ENCODE measurements at regions not wholly inside any gene's neighbourhood (a gene's known extent, or its start where the extent isn't known, plus 50 kb on each side); places are given as distances from the start of the nearest gene placed in this dataset.
"Not testable (repeated sequence)": the region's sequence is repeated elsewhere in the genome, so short reads cannot be mapped to it uniquely, and the experiment has no call there.

DNA sequence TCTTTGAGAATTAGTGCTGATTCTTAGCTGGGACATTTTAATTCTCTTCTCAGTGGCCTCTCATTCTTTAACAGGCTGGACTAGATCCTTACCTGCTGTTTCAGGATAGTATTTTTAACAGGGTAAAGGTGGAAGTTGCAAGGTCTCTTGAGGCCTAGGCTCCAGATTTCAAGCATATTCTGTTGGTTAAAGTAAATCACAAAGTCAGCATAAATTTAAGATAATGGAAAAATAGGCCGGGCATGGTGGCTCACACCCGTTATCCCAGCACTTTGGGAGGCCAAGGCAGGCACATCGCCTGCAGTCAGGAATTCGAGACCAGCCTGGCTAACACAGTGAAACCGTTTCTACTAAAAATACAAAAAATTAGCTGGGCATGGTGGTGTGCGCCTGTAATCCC lies 1149.0 kb downstream of the EPHA7 start:
- Histone ChIP-seq H3K27ac (ENCODE audit: low read length) (no peak overlapping the region), H3K4me1 (ENCODE audit: control insufficient read depth, insufficient read depth, low read length) (no peaks in the 10 kb centered on the region), H3K27me3 (ENCODE audit: control insufficient read depth in 1 of 2, insufficient read depth in 2 of 2, low read length in 2 of 2) (no peaks in the 10 kb centered on the region), H3K9me3 (ENCODE audit: control insufficient read depth in 2 of 2, low read length in 2 of 2) (no peaks in the 10 kb centered on the region), H3K36me3 (ENCODE audit: control insufficient read depth in 2 of 2, insufficient read depth in 2 of 2, low read length in 2 of 2) (no peaks in the 10 kb centered on the region), H3K9ac (ENCODE audit: low read length in 2 of 2) (no peak overlapping the region), H3K4me3 (ENCODE audit: low read length in 2 of 2) (no peak overlapping the region)

DNA sequence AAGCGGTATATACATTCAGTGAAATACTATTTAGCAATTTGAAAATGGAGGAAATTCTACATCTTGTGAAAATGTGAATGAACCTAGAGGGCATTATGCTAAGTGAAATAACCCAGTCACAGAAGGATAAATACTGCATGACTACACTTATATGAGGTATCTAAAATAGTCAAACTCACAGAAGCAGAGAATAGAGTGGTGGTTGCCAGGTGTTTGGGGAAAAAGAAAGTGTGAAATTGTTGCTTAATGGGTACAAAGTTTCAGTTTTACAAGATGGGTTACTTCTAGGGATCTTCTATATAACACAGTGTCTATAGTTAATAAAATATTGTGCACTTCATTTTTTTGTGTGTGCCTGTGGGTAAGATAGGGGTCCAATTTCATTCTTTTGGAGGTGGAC lies 1152.0 kb downstream of the EPHA7 start:
- Histone ChIP-seq H3K27me3 (ENCODE audit: control insufficient read depth in 1 of 2, insufficient read depth in 2 of 2, low read length in 2 of 2) (no peaks in the 10 kb centered on the region), H3K9ac (ENCODE audit: low read length in 2 of 2) (no peak overlapping the region), H3K9me3 (ENCODE audit: control insufficient read depth in 2 of 2, low read length in 2 of 2) (no peaks in the 10 kb centered on the region), H3K27ac (ENCODE audit: low read length) (no peak overlapping the region), H3K36me3 (ENCODE audit: control insufficient read depth in 2 of 2, insufficient read depth in 2 of 2, low read length in 2 of 2) (no peaks in the 10 kb centered on the region), H3K4me3 (ENCODE audit: low read length in 2 of 2) (no peak overlapping the region), H3K4me1 (ENCODE audit: control insufficient read depth, insufficient read depth, low read length) (no peaks in the 10 kb centered on the region)

DNA sequence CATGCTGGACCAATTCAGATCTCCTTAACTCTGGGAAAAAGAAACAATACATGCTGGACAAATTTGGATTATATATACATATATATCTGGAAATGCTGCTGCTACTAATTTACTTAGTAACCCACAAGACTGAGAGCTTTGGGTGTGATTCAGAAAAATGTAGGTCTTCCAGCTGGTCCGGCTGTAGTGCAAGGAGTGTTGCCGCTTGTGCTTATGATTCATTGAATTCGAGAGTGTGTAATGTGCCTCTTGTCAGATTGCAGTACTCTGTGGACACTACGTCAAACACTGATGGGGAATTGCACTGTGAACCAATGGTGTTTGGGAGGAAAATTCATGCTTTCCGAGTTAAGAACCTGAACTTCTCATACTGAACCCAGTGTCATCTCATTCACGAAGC lies 1155.5 kb downstream of the EPHA7 start:
- no peak overlapping the region for H3K4me3 ChIP-seq (ENCODE audit: low read length in 2 of 2)
- H3K27me3 ChIP-seq (ENCODE audit: control insufficient read depth in 1 of 2, insufficient read depth in 2 of 2, low read length in 2 of 2) = no peaks in the 10 kb centered on the region
- no peaks in the 10 kb centered on the region for H3K4me1 ChIP-seq (ENCODE audit: control insufficient read depth, insufficient read depth, low read length)

GRCh38 chr6:92259171-92259570 lies 1160.2 kb downstream of the EPHA7 start:
- Histone ChIP-seq H3K36me3 (ENCODE audit: control insufficient read depth in 2 of 2, insufficient read depth in 2 of 2, low read length in 2 of 2) (no peaks in the 10 kb centered on the region), H3K9ac (ENCODE audit: low read length in 2 of 2) (no peak overlapping the region), H3K27ac (ENCODE audit: low read length) (no peak overlapping the region), H3K4me1 (ENCODE audit: control insufficient read depth, insufficient read depth, low read length) (no peaks in the 10 kb centered on the region), H3K9me3 (ENCODE audit: control insufficient read depth in 2 of 2, low read length in 2 of 2) (no peaks in the 10 kb centered on the region), H3K4me3 (ENCODE audit: low read length in 2 of 2) (no peak overlapping the region), H3K27me3 (ENCODE audit: control insufficient read depth in 1 of 2, insufficient read depth in 2 of 2, low read length in 2 of 2) (no peaks in the 10 kb centered on the region)

More for the DNA sequence above, 1155.5 kb downstream of the EPHA7 start:
- no peak overlapping the region for H3K27ac ChIP-seq (ENCODE audit: low read length)
- H3K9me3 ChIP-seq (ENCODE audit: control insufficient read depth in 2 of 2, low read length in 2 of 2) = no peaks in the 10 kb centered on the region
- no peak overlapping the region for H3K9ac ChIP-seq (ENCODE audit: low read length in 2 of 2)
- no peaks in the 10 kb centered on the region for H3K36me3 ChIP-seq (ENCODE audit: control insufficient read depth in 2 of 2, insufficient read depth in 2 of 2, low read length in 2 of 2)

- Histone ChIP-seq H3K9me3 (ENCODE audit: control insufficient read depth in 2 of 2, low read length in 2 of 2) (no peaks in the 10 kb centered on the region), H3K4me3 (ENCODE audit: low read length in 2 of 2) (no peak overlapping the region), H3K27me3 (ENCODE audit: control insufficient read depth in 1 of 2, insufficient read depth in 2 of 2, low read length in 2 of 2) (no peaks in the 10 kb centered on the region), H3K4me1 (ENCODE audit: control insufficient read depth, insufficient read depth, low read length) (no peaks in the 10 kb centered on the region), H3K9ac (ENCODE audit: low read length in 2 of 2) (no peak overlapping the region), H3K27ac (ENCODE audit: low read length) (no peak overlapping the region), H3K36me3 (ENCODE audit: control insufficient read depth in 2 of 2, insufficient read depth in 2 of 2, low read length in 2 of 2) (no peaks in the 10 kb centered on the region)
Measured at GRCh38 chr6:92243315-92243714, 1176.0 kb downstream of the EPHA7 start.

DNA sequence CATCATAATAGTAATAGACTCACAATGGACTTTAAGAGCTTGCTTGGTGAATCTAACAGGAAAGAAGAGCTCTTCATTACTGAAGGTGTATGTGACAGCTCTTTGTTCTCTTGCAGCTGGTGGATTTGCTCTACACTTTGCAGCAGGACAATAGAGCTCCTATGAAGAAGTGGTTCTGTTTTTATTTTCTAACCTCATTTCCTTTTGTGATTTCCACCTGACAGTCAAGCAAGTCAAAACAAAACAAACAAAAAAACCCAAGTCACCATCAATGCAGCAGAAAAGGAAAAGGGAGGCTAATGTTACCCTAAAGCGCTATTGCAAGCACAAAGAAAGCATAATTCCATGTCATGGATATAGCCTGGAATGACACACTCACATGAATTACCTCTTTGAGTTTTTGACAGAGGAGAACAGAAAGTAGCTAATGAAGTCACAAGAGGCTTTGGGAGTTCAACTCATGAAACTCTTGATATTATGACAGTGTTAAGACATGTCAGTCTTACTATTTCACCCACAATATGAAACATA lies 1188.1 kb downstream of the EPHA7 start:
- H3K36me3 ChIP-seq (ENCODE audit: control insufficient read depth in 2 of 2, insufficient read depth in 2 of 2, low read length in 2 of 2) = no peaks in the 10 kb centered on the region
- H3K4me3 ChIP-seq (ENCODE audit: low read length in 2 of 2) = no peak overlapping the region
- no peak overlapping the region for H3K27ac ChIP-seq (ENCODE audit: low read length)
- no peak overlapping the region for H3K9ac ChIP-seq (ENCODE audit: low read length in 2 of 2)
- H3K9me3 ChIP-seq (ENCODE audit: control insufficient read depth in 2 of 2, low read length in 2 of 2) = no peaks in the 10 kb centered on the region
- H3K4me1 ChIP-seq (ENCODE audit: control insufficient read depth, insufficient read depth, low read length) = no peaks in the 10 kb centered on the region
- H3K27me3 ChIP-seq (ENCODE audit: control insufficient read depth in 1 of 2, insufficient read depth in 2 of 2, low read length in 2 of 2) = no peaks in the 10 kb centered on the region

GRCh38 chr6:92219987-92220386 lies 1199.4 kb downstream of the EPHA7 start:
- not testable (repeated sequence) for H3K27ac ChIP-seq (ENCODE audit: low read length); H3K4me3 ChIP-seq (ENCODE audit: low read length in 2 of 2); H3K36me3 ChIP-seq (ENCODE audit: control insufficient read depth in 2 of 2, insufficient read depth in 2 of 2, low read length in 2 of 2); H3K9ac ChIP-seq (ENCODE audit: low read length in 2 of 2); H3K4me1 ChIP-seq (ENCODE audit: control insufficient read depth, insufficient read depth, low read length); H3K9me3 ChIP-seq (ENCODE audit: control insufficient read depth in 2 of 2, low read length in 2 of 2); H3K27me3 ChIP-seq (ENCODE audit: control insufficient read depth in 1 of 2, insufficient read depth in 2 of 2, low read length in 2 of 2)

DNA sequence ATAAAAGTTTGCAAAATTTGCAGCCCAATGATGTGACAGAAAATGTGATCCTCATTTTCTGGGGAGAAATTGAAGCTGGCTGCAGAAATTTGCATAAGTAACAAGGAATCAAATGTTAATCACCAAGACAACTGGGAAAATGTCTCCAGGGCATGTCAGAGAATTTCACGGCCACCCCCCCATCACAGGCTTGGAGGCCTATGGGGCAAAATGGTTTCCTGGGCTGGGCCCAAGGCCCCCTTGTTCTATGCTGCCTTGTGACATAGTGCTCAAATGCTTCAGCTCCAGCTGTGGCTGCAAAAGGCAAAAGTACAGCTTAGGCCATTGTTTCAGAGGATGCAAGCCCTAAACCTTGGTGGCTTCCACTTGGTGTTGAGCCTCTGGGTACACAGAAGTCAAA lies 1202.6 kb downstream of the EPHA7 start:
- Histone ChIP-seq H3K4me1 (ENCODE audit: control insufficient read depth, insufficient read depth, low read length) (no peaks in the 10 kb centered on the region), H3K9me3 (ENCODE audit: control insufficient read depth in 2 of 2, low read length in 2 of 2) (peaks cover 0 to 3% of the 10 kb centered on the region in 2 donors), H3K27ac (ENCODE audit: low read length) (no peak overlapping the region), H3K9ac (ENCODE audit: low read length in 2 of 2) (no peak overlapping the region), H3K4me3 (ENCODE audit: low read length in 2 of 2) (no peak overlapping the region), H3K27me3 (ENCODE audit: control insufficient read depth in 1 of 2, insufficient read depth in 2 of 2, low read length in 2 of 2) (no peaks in the 10 kb centered on the region), H3K36me3 (ENCODE audit: control insufficient read depth in 2 of 2, insufficient read depth in 2 of 2, low read length in 2 of 2) (no peaks in the 10 kb centered on the region)

- no peak overlapping the region for H3K4me3 ChIP-seq (ENCODE audit: low read length in 2 of 2)
- H3K36me3 ChIP-seq (ENCODE audit: control insufficient read depth in 2 of 2, insufficient read depth in 2 of 2, low read length in 2 of 2) = no peaks in the 10 kb centered on the region
- H3K4me1 ChIP-seq (ENCODE audit: control insufficient read depth, insufficient read depth, low read length) = no peaks in the 10 kb centered on the region
- peaks cover 0 to 3% of the 10 kb centered on the region in 2 donors for H3K9me3 ChIP-seq (ENCODE audit: control insufficient read depth in 2 of 2, low read length in 2 of 2)
- H3K9ac ChIP-seq (ENCODE audit: low read length in 2 of 2) = no peak overlapping the region
- no peaks in the 10 kb centered on the region for H3K27me3 ChIP-seq (ENCODE audit: control insufficient read depth in 1 of 2, insufficient read depth in 2 of 2, low read length in 2 of 2)
- H3K27ac ChIP-seq (ENCODE audit: low read length) = no peak overlapping the region
Measured at GRCh38 chr6:92201618-92202017, 1217.7 kb downstream of the EPHA7 start.

GRCh38 chr6:92196325-92196724 lies 1223.0 kb downstream of the EPHA7 start:
- no peak overlapping the region for H3K4me3 ChIP-seq (ENCODE audit: low read length in 2 of 2)
- no peak overlapping the region for H3K27ac ChIP-seq (ENCODE audit: low read length)
- peaks cover 0 to 3% of the 10 kb centered on the region in 2 donors for H3K9me3 ChIP-seq (ENCODE audit: control insufficient read depth in 2 of 2, low read length in 2 of 2)
- no peaks in the 10 kb centered on the region for H3K27me3 ChIP-seq (ENCODE audit: control insufficient read depth in 1 of 2, insufficient read depth in 2 of 2, low read length in 2 of 2)
- no peaks in the 10 kb centered on the region for H3K4me1 ChIP-seq (ENCODE audit: control insufficient read depth, insufficient read depth, low read length)
- H3K9ac ChIP-seq (ENCODE audit: low read length in 2 of 2) = no peak overlapping the region
- no peaks in the 10 kb centered on the region for H3K36me3 ChIP-seq (ENCODE audit: control insufficient read depth in 2 of 2, insufficient read depth in 2 of 2, low read length in 2 of 2)

GRCh38 chr6:92195796-92196195 lies 1223.6 kb downstream of the EPHA7 start:
- H3K27me3 ChIP-seq (ENCODE audit: control insufficient read depth in 1 of 2, insufficient read depth in 2 of 2, low read length in 2 of 2) = no peaks in the 10 kb centered on the region
- H3K4me3 ChIP-seq (ENCODE audit: low read length in 2 of 2) = no peak overlapping the region
- H3K27ac ChIP-seq (ENCODE audit: low read length) = no peak overlapping the region
- H3K9ac ChIP-seq (ENCODE audit: low read length in 2 of 2) = no peak overlapping the region
- H3K36me3 ChIP-seq (ENCODE audit: control insufficient read depth in 2 of 2, insufficient read depth in 2 of 2, low read length in 2 of 2) = no peaks in the 10 kb centered on the region
- H3K4me1 ChIP-seq (ENCODE audit: control insufficient read depth, insufficient read depth, low read length) = no peaks in the 10 kb centered on the region
- H3K9me3 ChIP-seq (ENCODE audit: control insufficient read depth in 2 of 2, low read length in 2 of 2) = peaks cover 0 to 3% of the 10 kb centered on the region in 2 donors

Data from stomach smooth muscle (tissue), 2 donors.